Osteocyte (in vitro differentiated cells): ENCODE measurements at regions not wholly inside any gene's neighbourhood (a gene's known extent, or its start where the extent isn't known, plus 50 kb on each side); places are given as distances from the start of the nearest gene placed in this dataset.

Experiments
- DNase-seq: peaks from one replicate; pipeline ENCODE4 v3.0.0; 2021; ENCODE audit warnings: mixed read lengths; ENCODE audit not compliant: unreplicated experiment; ENCODE audit errors: extremely low spot score
- H3K27ac Mint-ChIP-seq: one replicate; pipeline ENCODE4 v1.8.0; 2021; ENCODE audit warnings: mild to moderate bottlenecking, mixed read lengths; ENCODE audit not compliant: unreplicated experiment
- H3K27me3 Mint-ChIP-seq: one replicate; pipeline ENCODE4 v1.8.0; 2021; ENCODE audit warnings: mixed read lengths; ENCODE audit not compliant: unreplicated experiment
- H3K36me3 Mint-ChIP-seq: one replicate; pipeline ENCODE4 v1.8.0; 2021; ENCODE audit warnings: mixed read lengths; ENCODE audit not compliant: unreplicated experiment
- H3K4me1 Mint-ChIP-seq: one replicate; pipeline ENCODE4 v1.8.0; 2021; ENCODE audit warnings: mixed read lengths; ENCODE audit not compliant: unreplicated experiment
- H3K4me3 Mint-ChIP-seq: one replicate; pipeline ENCODE4 v1.8.0; 2021; ENCODE audit warnings: mild to moderate bottlenecking, moderate library complexity, mixed read lengths; ENCODE audit not compliant: unreplicated experiment
- H3K9me3 Mint-ChIP-seq: one replicate; pipeline ENCODE4 v1.8.0; 2021; ENCODE audit warnings: mixed read lengths; ENCODE audit not compliant: unreplicated experiment
- TF ChIP-seq, protein P1 (sequence below): fragments of 200-600 bp; sonication (generic); IDR thresholded peaks from 2 replicates; pipeline ENCODE4 v1.5.0; 2021; ENCODE audit warnings: antibody characterized with exemption, mild to moderate bottlenecking, moderate library complexity

- H3K27ac Mint-ChIP-seq: no peak overlapping the region
- H3K9me3 Mint-ChIP-seq: peaks cover 22% of the 10 kb centered on the region
- no peak overlapping the region for H3K4me3 Mint-ChIP-seq
- DNase-seq: no peak
- no peaks in the 10 kb centered on the region for H3K4me1 Mint-ChIP-seq
- H3K36me3 Mint-ChIP-seq: no peaks in the 10 kb centered on the region
- no peaks in the 10 kb centered on the region for H3K27me3 Mint-ChIP-seq
- TF ChIP-seq, protein P1, sequence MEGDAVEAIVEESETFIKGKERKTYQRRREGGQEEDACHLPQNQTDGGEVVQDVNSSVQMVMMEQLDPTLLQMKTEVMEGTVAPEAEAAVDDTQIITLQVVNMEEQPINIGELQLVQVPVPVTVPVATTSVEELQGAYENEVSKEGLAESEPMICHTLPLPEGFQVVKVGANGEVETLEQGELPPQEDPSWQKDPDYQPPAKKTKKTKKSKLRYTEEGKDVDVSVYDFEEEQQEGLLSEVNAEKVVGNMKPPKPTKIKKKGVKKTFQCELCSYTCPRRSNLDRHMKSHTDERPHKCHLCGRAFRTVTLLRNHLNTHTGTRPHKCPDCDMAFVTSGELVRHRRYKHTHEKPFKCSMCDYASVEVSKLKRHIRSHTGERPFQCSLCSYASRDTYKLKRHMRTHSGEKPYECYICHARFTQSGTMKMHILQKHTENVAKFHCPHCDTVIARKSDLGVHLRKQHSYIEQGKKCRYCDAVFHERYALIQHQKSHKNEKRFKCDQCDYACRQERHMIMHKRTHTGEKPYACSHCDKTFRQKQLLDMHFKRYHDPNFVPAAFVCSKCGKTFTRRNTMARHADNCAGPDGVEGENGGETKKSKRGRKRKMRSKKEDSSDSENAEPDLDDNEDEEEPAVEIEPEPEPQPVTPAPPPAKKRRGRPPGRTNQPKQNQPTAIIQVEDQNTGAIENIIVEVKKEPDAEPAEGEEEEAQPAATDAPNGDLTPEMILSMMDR: no peak
These were observed 69.5 kb upstream of the DIO3 start for GRCh38 chr14:101491841-101492240.

- Mint-ChIP-seq H3K27me3 (no peaks in the 10 kb centered on the region), H3K9me3 (peaks cover 22% of the 10 kb centered on the region), H3K4me3 (no peak overlapping the region), H3K27ac (no peak overlapping the region), H3K4me1 (no peaks in the 10 kb centered on the region), H3K36me3 (no peaks in the 10 kb centered on the region)
- no peak for DNase-seq
- TF ChIP-seq, protein P1: no peak
These were observed 68.6 kb upstream of the DIO3 start for GRCh38 chr14:101492716-101493115.

- Mint-ChIP-seq H3K4me3 (no peak overlapping the region), H3K27me3 (peaks cover 3% of the 10 kb centered on the region), H3K27ac (no peak overlapping the region), H3K4me1 (no peaks in the 10 kb centered on the region), H3K36me3 (no peaks in the 10 kb centered on the region), H3K9me3 (peaks cover 11% of the 10 kb centered on the region)
- no peak for DNase-seq
- TF ChIP-seq, protein P1: no peak
These were observed 66.5 kb upstream of the DIO3 start for GRCh38 chr14:101494826-101495225.

DNA sequence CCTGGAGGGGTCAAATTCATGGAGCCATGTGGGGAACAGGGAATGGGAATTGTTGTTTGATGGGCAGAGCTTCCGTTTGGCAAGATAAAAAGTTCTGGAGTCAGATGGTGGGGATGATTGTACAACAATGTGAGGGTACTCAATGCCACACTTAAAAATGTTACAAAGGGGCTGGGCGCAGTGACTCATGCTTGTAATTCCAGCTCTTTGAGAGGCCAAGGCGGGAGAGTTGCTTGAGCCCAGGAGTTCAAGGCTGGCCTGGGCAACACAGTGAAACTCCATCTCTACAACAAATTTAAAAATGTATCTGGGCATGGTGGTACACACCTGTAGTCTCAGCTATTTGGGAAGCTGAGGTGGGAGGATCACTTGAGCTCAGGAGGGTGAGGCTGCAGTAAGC, 66.0 kb upstream of the DIO3 start:
- DNase-seq: no peak
- H3K27me3 Mint-ChIP-seq: peaks cover 6% of the 10 kb centered on the region
- H3K36me3 Mint-ChIP-seq: no peaks in the 10 kb centered on the region
- H3K4me1 Mint-ChIP-seq: no peaks in the 10 kb centered on the region
- TF ChIP-seq, protein P1: no peak
- no peak overlapping the region for H3K27ac Mint-ChIP-seq
- H3K9me3 Mint-ChIP-seq: peaks cover 9% of the 10 kb centered on the region
- H3K4me3 Mint-ChIP-seq: no peak overlapping the region

- TF ChIP-seq, protein P1: no peak
- Mint-ChIP-seq H3K4me3 (no peak overlapping the region), H3K27me3 (peaks cover 6% of the 10 kb centered on the region), H3K9me3 (peaks cover 7% of the 10 kb centered on the region), H3K4me1 (no peaks in the 10 kb centered on the region), H3K36me3 (no peaks in the 10 kb centered on the region), H3K27ac (no peak overlapping the region)
- DNase-seq: no peak
These were observed 65.2 kb upstream of the DIO3 start for GRCh38 chr14:101495827-101496775.
